ENCODE measurements at regions not wholly inside any gene's neighbourhood (a gene's known extent, or its start where the extent isn't known, plus 50 kb on each side); places are given as distances from the start of the nearest gene placed in this dataset.

DNA sequence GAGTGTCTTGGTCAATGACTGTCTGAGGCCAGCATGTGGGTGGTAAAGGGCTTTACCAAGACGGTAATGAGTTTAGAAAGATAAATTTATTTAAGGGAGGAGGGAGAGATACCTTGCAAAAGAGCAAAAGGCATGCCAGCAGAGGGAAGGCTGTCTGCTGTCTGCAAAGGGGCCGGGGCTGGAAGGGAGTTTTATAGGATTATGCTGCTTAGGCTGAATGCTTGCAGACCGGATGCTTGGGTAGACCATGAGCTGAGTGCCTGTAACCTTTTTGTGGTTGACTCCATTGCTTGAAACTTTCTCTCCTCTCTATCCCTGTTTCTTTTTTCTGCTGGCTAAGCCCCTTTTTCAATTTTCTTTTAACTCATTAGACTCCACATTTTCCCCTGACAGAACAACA lies 1543.0 kb downstream of the OTOL1 start:
- no peak for TF ChIP-seq GABPA (IDR thresholded peaks at IDR 0.05; ENCODE audit: low read depth)
- TF ChIP-seq, protein P1, sequence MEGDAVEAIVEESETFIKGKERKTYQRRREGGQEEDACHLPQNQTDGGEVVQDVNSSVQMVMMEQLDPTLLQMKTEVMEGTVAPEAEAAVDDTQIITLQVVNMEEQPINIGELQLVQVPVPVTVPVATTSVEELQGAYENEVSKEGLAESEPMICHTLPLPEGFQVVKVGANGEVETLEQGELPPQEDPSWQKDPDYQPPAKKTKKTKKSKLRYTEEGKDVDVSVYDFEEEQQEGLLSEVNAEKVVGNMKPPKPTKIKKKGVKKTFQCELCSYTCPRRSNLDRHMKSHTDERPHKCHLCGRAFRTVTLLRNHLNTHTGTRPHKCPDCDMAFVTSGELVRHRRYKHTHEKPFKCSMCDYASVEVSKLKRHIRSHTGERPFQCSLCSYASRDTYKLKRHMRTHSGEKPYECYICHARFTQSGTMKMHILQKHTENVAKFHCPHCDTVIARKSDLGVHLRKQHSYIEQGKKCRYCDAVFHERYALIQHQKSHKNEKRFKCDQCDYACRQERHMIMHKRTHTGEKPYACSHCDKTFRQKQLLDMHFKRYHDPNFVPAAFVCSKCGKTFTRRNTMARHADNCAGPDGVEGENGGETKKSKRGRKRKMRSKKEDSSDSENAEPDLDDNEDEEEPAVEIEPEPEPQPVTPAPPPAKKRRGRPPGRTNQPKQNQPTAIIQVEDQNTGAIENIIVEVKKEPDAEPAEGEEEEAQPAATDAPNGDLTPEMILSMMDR (IDR thresholded peaks at IDR 0.05) = no peak
- TF ChIP-seq GATA2 (CRISPR knock-in tag; IDR thresholded peaks at IDR 0.05) = no peak
- TF ChIP-seq, protein P2, sequence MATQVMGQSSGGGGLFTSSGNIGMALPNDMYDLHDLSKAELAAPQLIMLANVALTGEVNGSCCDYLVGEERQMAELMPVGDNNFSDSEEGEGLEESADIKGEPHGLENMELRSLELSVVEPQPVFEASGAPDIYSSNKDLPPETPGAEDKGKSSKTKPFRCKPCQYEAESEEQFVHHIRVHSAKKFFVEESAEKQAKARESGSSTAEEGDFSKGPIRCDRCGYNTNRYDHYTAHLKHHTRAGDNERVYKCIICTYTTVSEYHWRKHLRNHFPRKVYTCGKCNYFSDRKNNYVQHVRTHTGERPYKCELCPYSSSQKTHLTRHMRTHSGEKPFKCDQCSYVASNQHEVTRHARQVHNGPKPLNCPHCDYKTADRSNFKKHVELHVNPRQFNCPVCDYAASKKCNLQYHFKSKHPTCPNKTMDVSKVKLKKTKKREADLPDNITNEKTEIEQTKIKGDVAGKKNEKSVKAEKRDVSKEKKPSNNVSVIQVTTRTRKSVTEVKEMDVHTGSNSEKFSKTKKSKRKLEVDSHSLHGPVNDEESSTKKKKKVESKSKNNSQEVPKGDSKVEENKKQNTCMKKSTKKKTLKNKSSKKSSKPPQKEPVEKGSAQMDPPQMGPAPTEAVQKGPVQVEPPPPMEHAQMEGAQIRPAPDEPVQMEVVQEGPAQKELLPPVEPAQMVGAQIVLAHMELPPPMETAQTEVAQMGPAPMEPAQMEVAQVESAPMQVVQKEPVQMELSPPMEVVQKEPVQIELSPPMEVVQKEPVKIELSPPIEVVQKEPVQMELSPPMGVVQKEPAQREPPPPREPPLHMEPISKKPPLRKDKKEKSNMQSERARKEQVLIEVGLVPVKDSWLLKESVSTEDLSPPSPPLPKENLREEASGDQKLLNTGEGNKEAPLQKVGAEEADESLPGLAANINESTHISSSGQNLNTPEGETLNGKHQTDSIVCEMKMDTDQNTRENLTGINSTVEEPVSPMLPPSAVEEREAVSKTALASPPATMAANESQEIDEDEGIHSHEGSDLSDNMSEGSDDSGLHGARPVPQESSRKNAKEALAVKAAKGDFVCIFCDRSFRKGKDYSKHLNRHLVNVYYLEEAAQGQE (IDR thresholded peaks at IDR 0.05; ENCODE audit: low read depth, low read length) = no peak
- TF ChIP-seq SIN3A (IDR thresholded peaks at IDR 0.05; ENCODE audit: borderline replicate concordance, low read depth, low read length) = no peak
- TF ChIP-seq TAF1 (IDR thresholded peaks at IDR 0.05; ENCODE audit: borderline replicate concordance, low read depth, low read length) = no peak
- no peak for TF ChIP-seq NFIC (IDR thresholded peaks at IDR 0.05; ENCODE audit: borderline replicate concordance)
- no peak for TF ChIP-seq RCOR1 (IDR thresholded peaks at IDR 0.05; ENCODE audit: low read length)
- TF ChIP-seq, protein P3, sequence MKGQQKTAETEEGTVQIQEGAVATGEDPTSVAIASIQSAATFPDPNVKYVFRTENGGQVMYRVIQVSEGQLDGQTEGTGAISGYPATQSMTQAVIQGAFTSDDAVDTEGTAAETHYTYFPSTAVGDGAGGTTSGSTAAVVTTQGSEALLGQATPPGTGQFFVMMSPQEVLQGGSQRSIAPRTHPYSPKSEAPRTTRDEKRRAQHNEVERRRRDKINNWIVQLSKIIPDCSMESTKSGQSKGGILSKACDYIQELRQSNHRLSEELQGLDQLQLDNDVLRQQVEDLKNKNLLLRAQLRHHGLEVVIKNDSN (IDR thresholded peaks at IDR 0.05; ENCODE audit: borderline replicate concordance, low read depth) = no peak
- TF ChIP-seq POLR2AphosphoS5 (IDR thresholded peaks at IDR 0.05; ENCODE audit: low read depth, low read length) = no peak
